Mucosa of rectum (tissue), 2 donors: ENCODE measurements at regions not wholly inside any gene's neighbourhood (a gene's known extent, or its start where the extent isn't known, plus 50 kb on each side); places are given as distances from the start of the nearest gene placed in this dataset.

Experiments
- H3K27ac ChIP-seq, 2 donors: one replicate each; pipeline ENCODE4 v1.7.0; 2013; ENCODE audit warnings: inconsistent platforms in 2 of 2, low read depth in 2 of 2, low read length in 2 of 2
- H3K27me3 ChIP-seq, 2 donors: one replicate each; pipeline ENCODE4 v1.7.0; 2013; ENCODE audit warnings: low read length in 2 of 2; ENCODE audit not compliant: control insufficient read depth in 2 of 2, insufficient read depth in 2 of 2
- H3K36me3 ChIP-seq, 2 donors: one replicate each; pipeline ENCODE4 v1.7.0; 2013; ENCODE audit warnings: low read length in 2 of 2; ENCODE audit not compliant: control insufficient read depth in 2 of 2, insufficient read depth in 2 of 2
- H3K4me1 ChIP-seq, 2 donors: one replicate each; pipeline ENCODE4 v1.7.0; 2013; ENCODE audit warnings: low read length in 2 of 2, mild to moderate bottlenecking in 1 of 2; ENCODE audit not compliant: control insufficient read depth in 2 of 2, insufficient read depth in 2 of 2
- H3K4me3 ChIP-seq, 2 donors: one replicate each; pipeline ENCODE4 v1.7.0; 2013; ENCODE audit warnings: low read length in 2 of 2
- H3K9ac ChIP-seq, 2 donors: one replicate each; pipeline ENCODE4 v1.7.0; 2013; ENCODE audit warnings: low read length in 2 of 2, low read depth in 1 of 2, mild to moderate bottlenecking in 1 of 2
- H3K9me3 ChIP-seq, 2 donors: one replicate each; pipeline ENCODE4 v1.7.0; 2013; ENCODE audit warnings: low read length in 2 of 2; ENCODE audit not compliant: control insufficient read depth in 2 of 2
- donor health status: healthy.
- donor health status: Normal muscosa, but diverticular disease.

- H3K4me1 ChIP-seq: no peaks in the 10 kb centered on the region
- H3K27ac ChIP-seq: no peak overlapping the region
- peaks cover 5 to 15% of the 10 kb centered on the region in 2 donors for H3K9me3 ChIP-seq
- no peak overlapping the region for H3K4me3 ChIP-seq
- no peak overlapping the region for H3K9ac ChIP-seq
- no peaks in the 10 kb centered on the region for H3K27me3 ChIP-seq
- no peaks in the 10 kb centered on the region for H3K36me3 ChIP-seq
These were observed 2047.4 kb downstream of the TP53TG3F start for GRCh38 chr16:35506898-35507194.

DNA sequence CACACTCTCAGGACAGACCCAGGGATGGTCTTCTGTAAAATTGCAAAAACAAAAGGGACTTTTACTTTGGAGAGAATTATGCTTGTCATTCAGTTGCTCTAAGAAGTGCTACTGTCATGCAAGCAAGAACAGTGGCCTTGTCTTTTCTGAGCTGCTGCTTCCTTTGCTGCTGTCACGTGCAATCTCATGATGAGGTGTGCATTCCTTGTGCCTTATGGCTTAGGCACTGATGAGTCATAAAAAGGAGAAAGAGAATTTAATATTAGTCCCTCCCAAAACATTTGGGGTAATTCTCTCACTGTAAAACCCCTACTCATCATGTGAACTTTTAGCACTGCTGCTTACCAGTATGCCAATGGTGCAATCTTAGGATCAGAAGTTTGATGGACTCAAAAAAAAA, 2051.3 kb downstream of the TP53TG3F start:
- no peak overlapping the region for H3K27ac ChIP-seq
- H3K4me1 ChIP-seq: no peaks in the 10 kb centered on the region
- H3K4me3 ChIP-seq: no peak overlapping the region
- H3K27me3 ChIP-seq: no peaks in the 10 kb centered on the region
- no peaks in the 10 kb centered on the region for H3K36me3 ChIP-seq
- peaks cover 2 to 6% of the 10 kb centered on the region in 2 donors for H3K9me3 ChIP-seq
- H3K9ac ChIP-seq: no peak overlapping the region

DNA sequence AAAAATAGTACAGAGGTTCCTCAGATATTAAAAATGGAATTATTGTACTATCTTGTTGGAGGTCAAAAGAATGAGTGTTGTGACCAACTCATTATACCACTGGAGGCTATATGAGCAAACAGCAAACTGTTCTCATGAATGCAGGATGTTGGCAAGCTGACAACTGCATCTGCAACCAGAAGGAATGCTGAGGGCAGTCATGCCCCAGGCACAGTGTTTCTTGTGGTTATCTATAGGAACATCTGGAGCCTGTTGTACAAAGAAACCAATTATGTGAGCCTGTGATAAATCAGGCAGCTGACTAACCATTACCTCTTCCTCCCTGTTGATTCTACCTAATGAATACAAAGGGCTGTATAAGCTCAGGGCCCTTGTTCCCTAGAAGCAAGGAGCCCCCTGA, 2057.1 kb downstream of the TP53TG3F start:
- no peak overlapping the region for H3K9ac ChIP-seq
- no peaks in the 10 kb centered on the region for H3K27me3 ChIP-seq
- no peaks in the 10 kb centered on the region for H3K4me1 ChIP-seq
- no peaks in the 10 kb centered on the region for H3K36me3 ChIP-seq
- H3K27ac ChIP-seq: no peak overlapping the region
- H3K9me3 ChIP-seq: peaks cover 6 to 7% of the 10 kb centered on the region in 2 donors
- H3K4me3 ChIP-seq: no peak overlapping the region

- Histone ChIP-seq H3K9me3 (peaks cover 6 to 7% of the 10 kb centered on the region in 2 donors), H3K9ac (no peak overlapping the region), H3K27me3 (no peaks in the 10 kb centered on the region), H3K4me3 (no peak overlapping the region), H3K27ac (no peak overlapping the region), H3K4me1 (no peaks in the 10 kb centered on the region), H3K36me3 (no peaks in the 10 kb centered on the region)
These were observed 2057.6 kb downstream of the TP53TG3F start for GRCh38 chr16:35516971-35517370.

DNA sequence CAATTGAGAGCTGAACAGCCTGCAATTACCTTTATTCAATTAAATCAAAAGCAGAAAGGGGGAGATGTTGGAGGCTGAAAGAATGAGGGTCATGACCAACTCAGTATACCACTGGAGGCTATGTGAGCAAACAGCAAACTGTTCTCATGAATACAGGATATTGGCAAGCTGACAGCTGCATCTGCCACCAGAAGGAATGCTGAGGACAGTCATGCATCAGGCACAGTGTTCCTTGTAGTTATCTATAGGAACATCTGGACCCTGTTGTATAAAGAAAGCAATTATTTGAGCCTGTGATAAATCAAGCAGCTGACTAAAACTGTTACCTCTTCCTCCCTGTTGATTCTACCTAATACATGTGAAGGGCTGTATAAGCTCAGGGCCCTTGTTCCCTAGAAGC, 2064.6 kb downstream of the TP53TG3F start:
- H3K27ac ChIP-seq: no peak overlapping the region
- H3K9ac ChIP-seq: no peak overlapping the region
- H3K4me3 ChIP-seq: no peak overlapping the region
- peaks cover 10% of the 10 kb centered on the region in 2 donors for H3K9me3 ChIP-seq
- no peaks in the 10 kb centered on the region for H3K36me3 ChIP-seq
- H3K4me1 ChIP-seq: no peaks in the 10 kb centered on the region
- no peaks in the 10 kb centered on the region for H3K27me3 ChIP-seq

DNA sequence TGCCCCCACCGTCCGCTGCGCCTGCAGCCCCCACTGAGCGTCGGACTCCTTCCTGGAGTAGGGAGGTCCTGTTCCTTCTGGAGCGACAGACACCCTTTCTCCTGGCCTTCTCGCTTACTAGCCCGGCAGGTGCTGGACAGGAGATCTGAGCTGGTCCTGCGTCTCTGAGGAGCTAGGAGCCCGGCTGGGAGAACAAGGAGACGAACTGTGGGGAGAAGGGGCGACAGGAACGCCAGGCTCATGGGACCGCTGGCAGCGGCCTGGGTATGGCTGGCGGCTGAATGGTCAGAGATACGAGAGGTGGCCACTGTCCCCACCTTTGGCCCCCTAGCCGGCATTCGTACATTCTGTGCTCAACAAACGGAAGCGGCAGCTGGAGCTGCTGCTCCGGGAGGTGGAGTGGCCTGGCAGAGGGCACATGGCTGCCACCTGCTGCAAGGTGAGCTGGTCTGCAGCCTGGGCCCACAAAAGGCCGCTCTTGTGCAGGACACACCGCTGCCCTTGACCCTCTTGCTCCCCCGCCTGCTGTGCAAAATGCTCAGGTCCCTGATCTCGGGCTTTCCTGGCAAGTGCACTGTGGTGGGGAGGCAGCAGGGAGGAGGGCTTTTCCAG, 2066.7 kb downstream of the TP53TG3F start:
- H3K4me3 ChIP-seq: no peak overlapping the region
- no peaks in the 10 kb centered on the region for H3K4me1 ChIP-seq
- H3K9me3 ChIP-seq: peaks cover 7 to 8% of the 10 kb centered on the region in 2 donors
- H3K9ac ChIP-seq: no peak overlapping the region
- no peak overlapping the region for H3K27ac ChIP-seq
- H3K36me3 ChIP-seq: no peaks in the 10 kb centered on the region
- H3K27me3 ChIP-seq: no peaks in the 10 kb centered on the region

DNA sequence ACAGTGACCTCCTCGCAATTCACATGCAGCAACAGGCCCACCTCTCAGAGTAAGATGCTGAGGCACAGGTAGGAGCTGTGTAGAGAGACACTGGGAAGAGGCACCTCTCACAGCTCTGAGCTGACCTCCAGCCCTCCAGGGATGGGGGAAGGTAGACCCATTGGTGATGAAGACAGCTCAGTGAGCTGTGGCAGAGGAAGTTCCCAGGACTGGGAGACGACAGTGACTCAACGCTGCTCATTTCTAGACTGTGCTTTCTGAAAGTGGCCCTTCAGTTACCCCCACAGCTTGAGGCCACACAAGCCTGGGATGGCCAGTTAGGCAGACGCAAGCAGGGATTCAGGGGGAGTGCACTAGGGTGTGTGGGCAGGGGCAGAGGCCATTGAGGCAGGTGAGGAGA, 2073.2 kb downstream of the TP53TG3F start:
- H3K9ac ChIP-seq: no peak overlapping the region
- no peak overlapping the region for H3K27ac ChIP-seq
- no peaks in the 10 kb centered on the region for H3K36me3 ChIP-seq
- H3K9me3 ChIP-seq: peaks cover 7 to 9% of the 10 kb centered on the region in 2 donors
- no peaks in the 10 kb centered on the region for H3K27me3 ChIP-seq
- H3K4me1 ChIP-seq: no peaks in the 10 kb centered on the region
- no peak overlapping the region for H3K4me3 ChIP-seq

- no peak overlapping the region for H3K4me3 ChIP-seq
- no peaks in the 10 kb centered on the region for H3K27me3 ChIP-seq
- no peaks in the 10 kb centered on the region for H3K4me1 ChIP-seq
- H3K27ac ChIP-seq: no peak overlapping the region
- no peaks in the 10 kb centered on the region for H3K36me3 ChIP-seq
- H3K9ac ChIP-seq: no peak overlapping the region
- peaks cover 3 to 9% of the 10 kb centered on the region in 2 donors for H3K9me3 ChIP-seq
These were observed 2074.3 kb downstream of the TP53TG3F start for GRCh38 chr16:35533683-35534082.

DNA sequence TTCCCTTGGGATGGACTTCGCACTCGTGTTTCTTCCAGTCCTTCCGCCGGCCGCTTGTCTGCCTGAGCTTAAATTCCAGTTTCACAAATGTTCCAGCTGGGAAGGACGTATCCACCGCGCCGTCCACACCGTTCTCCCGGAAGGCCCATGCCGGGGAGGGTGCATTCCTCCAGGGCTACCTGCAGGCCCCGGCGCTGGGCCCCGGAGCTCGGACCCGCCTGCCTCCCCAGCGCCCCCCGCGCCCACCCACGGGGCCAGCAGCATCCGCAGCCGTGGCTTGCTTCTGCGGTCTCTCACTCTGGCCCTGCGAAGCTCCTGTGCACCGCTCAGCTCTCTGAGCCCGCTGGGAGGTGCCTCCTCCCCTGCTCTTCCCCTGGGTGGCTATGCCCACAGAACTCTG, 2084.1 kb downstream of the TP53TG3F start:
- H3K36me3 ChIP-seq: no peaks in the 10 kb centered on the region
- H3K27me3 ChIP-seq: no peaks in the 10 kb centered on the region
- H3K27ac ChIP-seq: no peak overlapping the region
- no peaks in the 10 kb centered on the region for H3K9me3 ChIP-seq
- no peak overlapping the region for H3K9ac ChIP-seq
- no peak overlapping the region for H3K4me3 ChIP-seq
- H3K4me1 ChIP-seq: no peaks in the 10 kb centered on the region

DNA sequence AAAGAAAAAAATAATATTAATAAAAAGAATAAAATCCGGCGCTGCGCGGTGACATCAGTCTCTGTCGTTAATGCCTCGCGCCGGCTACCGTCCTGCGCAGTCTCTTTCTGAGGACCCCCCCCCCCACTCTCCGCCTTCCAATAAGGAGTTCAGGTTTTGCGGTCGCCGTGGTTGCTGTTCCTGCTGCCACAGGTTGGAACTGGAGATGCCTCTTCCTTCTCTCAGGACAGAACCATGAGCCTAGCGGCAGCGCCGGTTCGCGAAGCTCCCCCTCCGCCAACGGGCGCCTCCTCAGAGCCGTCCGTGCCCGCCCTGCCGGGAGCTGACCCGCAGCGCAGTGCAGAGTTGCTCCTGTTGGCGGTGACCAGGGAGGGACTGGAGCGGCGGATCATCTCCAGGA, 2093.4 kb downstream of the TP53TG3F start:
- Histone ChIP-seq H3K36me3 (no peaks in the 10 kb centered on the region), H3K27ac (no peak overlapping the region), H3K4me3 (no peak overlapping the region), H3K9ac (no peak overlapping the region), H3K4me1 (no peaks in the 10 kb centered on the region), H3K9me3 (peaks cover 0 to 1% of the 10 kb centered on the region in 2 donors), H3K27me3 (no peaks in the 10 kb centered on the region)

- no peak overlapping the region for H3K9ac ChIP-seq
- H3K36me3 ChIP-seq: no peaks in the 10 kb centered on the region
- H3K27me3 ChIP-seq: no peaks in the 10 kb centered on the region
- no peak overlapping the region for H3K4me3 ChIP-seq
- no peaks in the 10 kb centered on the region for H3K4me1 ChIP-seq
- H3K27ac ChIP-seq: no peak overlapping the region
- H3K9me3 ChIP-seq: peaks cover 0 to 4% of the 10 kb centered on the region in 2 donors
These were observed 2098.3 kb downstream of the TP53TG3F start for GRCh38 chr16:35557731-35558130.
